A673 (cell line): ENCODE measurements at regions not wholly inside any gene's neighbourhood (a gene's known extent, or its start where the extent isn't known, plus 50 kb on each side); places are given as distances from the start of the nearest gene placed in this dataset.

Source experiments
- EZH2 ChIP-seq: fragments of 200-600 bp; sonication (generic); IDR thresholded peaks from 2 replicates; pipeline ENCODE4 v1.6.1; 2017; ENCODE audit warnings: borderline replicate concordance, low read depth, mild to moderate bottlenecking, mixed read lengths, antibody characterized with exemption, low read length; ENCODE audit not compliant: poor library complexity, severe bottlenecking
- TF ChIP-seq, protein P1 (sequence below): fragments of 300-800, 200-600 bp; sonication (generic); conservative IDR thresholded peaks from 2 replicates; pipeline ENCODE4 v1.5.1; 2017; ENCODE audit warnings: low read depth, mild to moderate bottlenecking, antibody characterized with exemption, low read length, moderate library complexity, mixed read lengths

DNA sequence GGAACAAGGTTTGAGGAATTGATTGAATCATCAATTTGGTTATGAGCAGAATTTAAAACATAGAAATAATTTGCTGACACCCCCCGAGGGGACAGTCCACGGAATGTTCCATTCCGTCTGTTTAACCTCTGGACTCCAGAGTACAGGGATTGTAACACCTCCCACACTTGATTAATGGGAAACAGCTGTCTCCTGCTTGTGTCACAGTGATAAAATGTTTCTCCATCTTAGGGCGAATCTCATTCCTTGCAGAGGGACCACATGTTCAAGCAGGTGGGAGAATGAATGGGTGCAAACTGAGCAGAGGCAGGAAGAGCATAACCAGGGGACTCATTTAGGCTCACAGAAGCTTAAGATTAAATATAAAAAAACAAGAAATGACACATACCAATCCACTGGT lies 249.5 kb upstream of the RBFOX1 start:
- TF ChIP-seq, protein P1, sequence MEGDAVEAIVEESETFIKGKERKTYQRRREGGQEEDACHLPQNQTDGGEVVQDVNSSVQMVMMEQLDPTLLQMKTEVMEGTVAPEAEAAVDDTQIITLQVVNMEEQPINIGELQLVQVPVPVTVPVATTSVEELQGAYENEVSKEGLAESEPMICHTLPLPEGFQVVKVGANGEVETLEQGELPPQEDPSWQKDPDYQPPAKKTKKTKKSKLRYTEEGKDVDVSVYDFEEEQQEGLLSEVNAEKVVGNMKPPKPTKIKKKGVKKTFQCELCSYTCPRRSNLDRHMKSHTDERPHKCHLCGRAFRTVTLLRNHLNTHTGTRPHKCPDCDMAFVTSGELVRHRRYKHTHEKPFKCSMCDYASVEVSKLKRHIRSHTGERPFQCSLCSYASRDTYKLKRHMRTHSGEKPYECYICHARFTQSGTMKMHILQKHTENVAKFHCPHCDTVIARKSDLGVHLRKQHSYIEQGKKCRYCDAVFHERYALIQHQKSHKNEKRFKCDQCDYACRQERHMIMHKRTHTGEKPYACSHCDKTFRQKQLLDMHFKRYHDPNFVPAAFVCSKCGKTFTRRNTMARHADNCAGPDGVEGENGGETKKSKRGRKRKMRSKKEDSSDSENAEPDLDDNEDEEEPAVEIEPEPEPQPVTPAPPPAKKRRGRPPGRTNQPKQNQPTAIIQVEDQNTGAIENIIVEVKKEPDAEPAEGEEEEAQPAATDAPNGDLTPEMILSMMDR, result no peak
- no peak for TF ChIP-seq EZH2
